Islet precursor cell (in vitro differentiated cells): ENCODE measurements at regions not wholly inside any gene's neighbourhood (a gene's known extent, or its start where the extent isn't known, plus 50 kb on each side); places are given as distances from the start of the nearest gene placed in this dataset.

ENCODE experiments used
- DNase-seq: peaks from one replicate; pipeline ENCODE4 v3.0.0-alpha.2; 2018

GRCh38 chr17:65477600-65477999, 83.8 kb downstream of the AXIN2 start:
- no peak for DNase-seq

- DNase-seq = no peak
Observed at GRCh38 chr17:65474660-65475059, 86.8 kb downstream of the AXIN2 start.

- DNase-seq = no peak
Observed at GRCh38 chr17:65473985-65474384, 87.5 kb downstream of the AXIN2 start.

- no peak for DNase-seq
Observed at GRCh38 chr17:65473363-65473762, 88.1 kb downstream of the AXIN2 start.

- no peak for DNase-seq
Observed at GRCh38 chr17:65472666-65473309, 88.7 kb downstream of the AXIN2 start.

GRCh38 chr17:65470783-65471182, 90.7 kb downstream of the AXIN2 start:
- DNase-seq = no peak

- no peak for DNase-seq
Observed at GRCh38 chr17:65468321-65468720, 93.1 kb downstream of the AXIN2 start.

GRCh38 chr17:65467156-65467555, 94.3 kb downstream of the AXIN2 start:
- DNase-seq = peak; percentile 72

GRCh38 chr17:65466547-65466946, 94.9 kb downstream of the AXIN2 start:
- DNase-seq = no peak

GRCh38 chr17:65463242-65463641, 98.2 kb downstream of the AXIN2 start:
- no peak for DNase-seq

GRCh38 chr17:65459677-65460347, 101.6 kb downstream of the AXIN2 start:
- peak; percentile 68 for DNase-seq

GRCh38 chr17:65457635-65458257, 103.7 kb downstream of the AXIN2 start:
- no peak for DNase-seq

- no peak for DNase-seq
Observed at GRCh38 chr17:65457183-65457582, 104.3 kb downstream of the AXIN2 start.

GRCh38 chr17:65456368-65457151, 104.9 kb downstream of the AXIN2 start:
- no peak for DNase-seq

GRCh38 chr17:65455972-65456343, 105.5 kb downstream of the AXIN2 start:
- peak; percentile 78 for DNase-seq

- no peak for DNase-seq
Observed at GRCh38 chr17:65455154-65455971, 106.1 kb downstream of the AXIN2 start.

- DNase-seq = no peak
Observed at GRCh38 chr17:65453204-65453931, 108.1 kb downstream of the AXIN2 start.

- DNase-seq = no peak
Observed at GRCh38 chr17:65449495-65449894, 112.0 kb downstream of the AXIN2 start.

GRCh38 chr17:65447823-65448222, 113.6 kb downstream of the AXIN2 start:
- no peak for DNase-seq

GRCh38 chr17:65446838-65447526, 114.5 kb downstream of the AXIN2 start:
- no peak for DNase-seq

GRCh38 chr17:65446043-65446442, 115.4 kb downstream of the AXIN2 start:
- DNase-seq = no peak
